Stimulated activated CD4-positive, alpha-beta T cell treated with anti-CD3 and anti-CD28 coated beads, Interleukin-12 subunit alpha, Interleukin-12 subunit beta, amount 100 ng/mL, for 24 hours (primary cell): ENCODE measurements at regions not wholly inside any gene's neighbourhood (a gene's known extent, or its start where the extent isn't known, plus 50 kb on each side); places are given as distances from the start of the nearest gene placed in this dataset.

Experiments used
- DNase-seq, 2 experiments: peaks; one replicate each; pipeline ENCODE4 v3.0.0-alpha.2; 2020; ENCODE audit warnings: low read depth in 2 of 2

GRCh38 chr6:40946738-40947301 is 92.2 kb downstream of the UNC5CL start:
- DNase-seq = no peak

GRCh38 chr6:40937491-40937890 is 101.5 kb downstream of the UNC5CL start:
- DNase-seq = no peak

GRCh38 chr6:40936818-40937251 is 102.2 kb downstream of the UNC5CL start:
- DNase-seq = no peak

GRCh38 chr6:40933864-40934263 is 105.2 kb downstream of the UNC5CL start:
- no peak for DNase-seq

GRCh38 chr6:40932953-40933352 is 106.1 kb downstream of the UNC5CL start:
- no peak for DNase-seq

GRCh38 chr6:40932366-40932765 is 106.7 kb downstream of the UNC5CL start:
- no peak for DNase-seq

GRCh38 chr6:40931931-40932330 is 107.1 kb downstream of the UNC5CL start:
- DNase-seq = no peak

GRCh38 chr6:40930555-40930954 is 108.5 kb downstream of the UNC5CL start:
- DNase-seq = no peak

GRCh38 chr6:40930045-40930444 is 109.0 kb downstream of the UNC5CL start:
- DNase-seq = no peak

- DNase-seq = no peak
Observed at GRCh38 chr6:40929176-40929575, 109.8 kb downstream of the UNC5CL start.

GRCh38 chr6:40928763-40929162 is 110.3 kb downstream of the UNC5CL start:
- DNase-seq = no peak

- DNase-seq = no peak
Observed at GRCh38 chr6:40928307-40928706, 110.7 kb downstream of the UNC5CL start.

GRCh38 chr6:40925341-40925740 is 113.7 kb downstream of the UNC5CL start:
- no peak for DNase-seq

- no peak for DNase-seq
Observed at GRCh38 chr6:40924839-40925238, 114.2 kb downstream of the UNC5CL start.

GRCh38 chr6:40923880-40924279 is 115.1 kb downstream of the UNC5CL start:
- DNase-seq = no peak

GRCh38 chr6:40923326-40923725 is 115.7 kb downstream of the UNC5CL start:
- DNase-seq = no peak

- DNase-seq = no peak
Observed at GRCh38 chr6:40922281-40922680, 116.7 kb downstream of the UNC5CL start.

- no peak for DNase-seq
Observed at GRCh38 chr6:40918040-40918651, 120.9 kb downstream of the UNC5CL start.

- DNase-seq = no peak
Observed at GRCh38 chr6:40917603-40918002, 121.4 kb downstream of the UNC5CL start.

GRCh38 chr6:40916845-40917244 is 122.2 kb downstream of the UNC5CL start:
- DNase-seq = no peak

- no peak for DNase-seq
Observed at GRCh38 chr6:40915165-40915564, 123.9 kb downstream of the UNC5CL start.

- no peak for DNase-seq
Observed at GRCh38 chr6:40914005-40914404, 125.0 kb downstream of the UNC5CL start.

- DNase-seq = no peak
Observed at GRCh38 chr6:40912158-40912946, 126.7 kb downstream of the UNC5CL start.
